Transverse colon (tissue), 4 donors: ENCODE measurements at regions not wholly inside any gene's neighbourhood (a gene's known extent, or its start where the extent isn't known, plus 50 kb on each side); places are given as distances from the start of the nearest gene placed in this dataset.

Experiments used
- DNase-seq: peaks from one replicate; pipeline ENCODE4 v3.0.0-alpha.2; 2019
- H3K27ac ChIP-seq, 4 donors: fragments of 200-600 bp; sonication (generic); 2 replicates each; pipeline ENCODE4 v1.5.1; 2016 to 2018; ENCODE audit warnings: inconsistent platforms in 4 of 4
- H3K27me3 ChIP-seq: fragments of 200-600 bp; sonication (generic); 2 replicates; pipeline ENCODE4 v1.5.1; 2017; ENCODE audit warnings: inconsistent platforms
- H3K36me3 ChIP-seq, 4 donors: fragments of 200-600 bp; sonication (generic); 2 replicates each; pipeline ENCODE4 v1.5.1; 2017 to 2019; ENCODE audit warnings: inconsistent platforms in 4 of 4
- H3K4me1 ChIP-seq, 4 donors: fragments of 200-600 bp; sonication (generic); 2 replicates each; pipeline ENCODE4 v1.5.1; 2017 to 2020; ENCODE audit warnings: inconsistent platforms in 4 of 4
- H3K4me3 ChIP-seq, 4 donors: fragments of 200-600 bp; sonication (generic); 1 replicate in 1 of 4; 2 replicates in 3 of 4; pipeline versions ENCODE4 v1.5.1 to v1.6.1; 2017 to 2019; ENCODE audit warnings: inconsistent platforms in 4 of 4
- H3K9me3 ChIP-seq, 2 donors: fragments of 200-600 bp; sonication (generic); 2 replicates each; pipeline ENCODE4 v1.5.1; 2017 to 2019; ENCODE audit warnings: inconsistent platforms in 2 of 2
- CTCF ChIP-seq, 5 experiments: fragments of 200-600 bp in 3 of 5; fragments of 450-650 bp in 2 of 5; sonication (generic) in 3 of 5; IDR thresholded peaks; 1 replicate in 2 of 5; 2 replicates in 3 of 5; pipeline ENCODE4 v1.5.1; 2016 to 2017; ENCODE audit warnings: antibody characterized with exemption in 5 of 5, inconsistent platforms in 3 of 5, mild to moderate bottlenecking in 2 of 5, moderate library complexity in 1 of 5
- EP300 ChIP-seq: sonication (generic); formaldehyde crosslinking; IDR thresholded peaks from one replicate; pipeline ENCODE4 v1.6.1; 2017; ENCODE audit warnings: antibody characterized with exemption, low read depth
- POLR2A ChIP-seq: fragments of 450-650 bp; IDR thresholded peaks from one replicate; pipeline ENCODE4 v1.6.1; 2016; ENCODE audit warnings: antibody characterized with exemption, mild to moderate bottlenecking, moderate library complexity
- POLR2AphosphoS5 ChIP-seq, 3 donors: sonication (generic); formaldehyde crosslinking; IDR thresholded peaks; one replicate each; pipeline ENCODE4 v1.6.1; 2016; ENCODE audit warnings: antibody characterized with exemption in 3 of 3
- whole genome bisulfite sequencing, 2 donors: methylation state at CpG; one replicate each; pipeline ENCODE4 v1.1.5; 2018; ENCODE audit warnings: low coverage in 1 of 2; 5-methylcytosine and 5-hydroxymethylcytosine counted together
- in situ Hi-C, 4 donors: fragments of 200-750 bp; cut with MboI; loops; one replicate each; pipeline versions ENCODE4 v1.15.0 to v1.15.1; 2017; ENCODE audit warnings: low sequenced_read_pairs in 3 of 4, low pct_ligation_motif_present in 1 of 4, low pct_unique_long_range_greater_than_20kb in 1 of 4
- intact Hi-C: fragments of 100-400 bp; cut with DNase I; formaldehyde crosslinking; loops from one replicate; pipeline ENCODE4 v1.15.1; 2023; ENCODE audit warnings: low total_unique reads

DNA sequence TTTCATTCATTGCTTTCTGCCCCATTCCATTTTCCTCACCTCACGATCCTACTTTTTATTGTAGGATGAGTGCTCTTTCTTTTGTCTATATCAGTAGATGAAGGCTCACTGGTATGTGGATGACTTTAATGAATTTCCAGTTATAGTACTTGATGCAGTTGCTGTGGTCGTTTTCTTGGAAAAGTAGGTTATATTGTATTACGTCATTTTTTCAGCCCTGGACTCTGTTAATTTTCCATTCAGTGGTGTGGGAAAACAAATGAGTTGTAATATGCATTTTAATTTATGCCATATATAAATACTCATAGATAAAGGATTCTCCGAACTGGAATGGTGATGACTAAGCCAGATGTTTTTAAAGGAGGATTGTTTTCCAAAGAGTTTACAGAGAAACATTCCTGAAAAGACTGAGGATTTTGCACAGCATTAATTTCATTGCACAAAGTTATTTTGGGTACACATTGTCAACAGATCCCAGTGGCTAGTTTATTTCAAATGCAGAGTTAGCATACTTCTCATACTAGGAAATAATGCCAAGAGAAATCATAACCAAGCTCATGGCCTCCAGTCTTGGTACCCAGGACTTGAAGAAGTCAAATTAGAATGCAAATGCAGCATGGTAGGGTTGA is 189.7 kb downstream of the PAX3 start:
- H3K27ac ChIP-seq, result no peak overlapping the region
- no peaks in the 10 kb centered on the region for H3K9me3 ChIP-seq
- intact Hi-C loops (no loop called here), in situ Hi-C loops (no loop called here)
- H3K4me1 ChIP-seq, result no peaks in the 10 kb centered on the region
- no peaks in the 10 kb centered on the region for H3K36me3 ChIP-seq
- TF ChIP-seq EP300 (no peak), POLR2AphosphoS5 (IDR thresholded peaks at IDR 0.05) (no peak), CTCF (IDR thresholded peaks at IDR 0.05) (no peak), POLR2A (no peak)
- whole genome bisulfite sequencing, 2 donors, result 52 to 63% methylated on average over 4 of the region's 4 CpGs
- no peaks in the 10 kb centered on the region for H3K27me3 ChIP-seq
- DNase-seq, result no peak
- H3K4me3 ChIP-seq, result no peak overlapping the region

- no peaks in the 10 kb centered on the region for H3K36me3 ChIP-seq
- no peaks in the 10 kb centered on the region for H3K27me3 ChIP-seq
- H3K27ac ChIP-seq, result no peak overlapping the region
- no peaks in the 10 kb centered on the region for H3K4me1 ChIP-seq
- in situ Hi-C loops, result no loop called here
- intact Hi-C loops, result no loop called here
- no peak for DNase-seq
- no peaks in the 10 kb centered on the region for H3K9me3 ChIP-seq
- no peak overlapping the region for H3K4me3 ChIP-seq
- 80 to 84% methylated on average over 1 to 3 of the region's 3 CpGs for WGBS, 2 donors
- TF ChIP-seq POLR2AphosphoS5 (IDR thresholded peaks at IDR 0.05) (no peak), CTCF (IDR thresholded peaks at IDR 0.05) (no peak), POLR2A (no peak), EP300 (no peak)
Measured at GRCh38 chr2:222108497-222108896, 190.3 kb downstream of the PAX3 start.

- intact Hi-C loops (no loop called here), in situ Hi-C loops (no loop called here)
- Histone ChIP-seq H3K36me3 (no peaks in the 10 kb centered on the region), H3K27ac (no peak overlapping the region), H3K4me3 (no peak overlapping the region), H3K27me3 (no peaks in the 10 kb centered on the region), H3K4me1 (no peaks in the 10 kb centered on the region), H3K9me3 (no peaks in the 10 kb centered on the region)
- WGBS, 2 donors, result 85 to 100% methylated on average over 1 of the region's 1 CpG
- TF ChIP-seq EP300, result no peak
- TF ChIP-seq CTCF (IDR thresholded peaks at IDR 0.05), result no peak
- no peak for TF ChIP-seq POLR2A
- no peak for TF ChIP-seq POLR2AphosphoS5 (IDR thresholded peaks at IDR 0.05)
- no peak for DNase-seq
Measured at GRCh38 chr2:222105046-222105445, 193.8 kb downstream of the PAX3 start.

DNA sequence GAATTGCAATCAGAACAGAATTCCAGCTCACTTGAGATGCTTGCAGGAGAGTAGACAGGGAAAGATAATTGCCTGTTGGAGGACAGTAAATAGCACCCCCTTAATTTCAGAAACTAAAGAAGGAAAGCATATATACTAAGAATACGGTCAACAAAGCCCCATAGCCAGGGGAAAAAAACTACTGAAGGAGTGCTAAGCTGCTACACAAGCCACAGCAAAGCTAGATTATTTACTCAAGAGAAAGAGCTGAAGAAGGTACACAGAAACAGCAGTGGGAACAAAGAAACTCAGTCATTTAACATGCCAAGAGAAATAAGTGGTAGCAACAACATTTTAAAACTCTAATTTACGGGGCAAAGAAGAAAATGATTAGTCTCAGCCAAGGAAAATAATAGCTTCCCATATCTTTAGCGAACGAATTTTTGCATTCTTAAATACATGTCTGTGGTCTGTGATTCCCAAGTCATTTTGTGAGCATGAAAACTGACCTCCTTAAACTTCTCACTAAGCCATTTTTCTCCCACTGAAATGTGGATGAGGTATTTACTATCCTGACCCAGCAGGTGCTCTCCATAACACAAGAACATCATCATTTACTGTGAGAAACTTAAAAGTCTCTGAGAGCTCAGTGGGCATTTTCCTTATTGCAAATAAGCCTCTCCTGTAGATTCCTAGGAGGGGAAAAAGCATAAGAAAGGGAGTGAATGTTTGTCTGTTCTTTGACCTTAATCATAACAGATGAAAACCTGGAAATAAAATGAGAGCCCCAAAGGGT is 196.0 kb downstream of the PAX3 start:
- Histone ChIP-seq H3K9me3 (no peaks in the 10 kb centered on the region), H3K4me1 (no peaks in the 10 kb centered on the region), H3K4me3 (no peak overlapping the region), H3K36me3 (no peaks in the 10 kb centered on the region), H3K27me3 (no peaks in the 10 kb centered on the region), H3K27ac (no peak overlapping the region)
- intact Hi-C loops (no loop called here), in situ Hi-C loops (no loop called here)
- WGBS, 2 donors, result 31 to 49% methylated on average over 4 of the region's 4 CpGs
- no peak for TF ChIP-seq POLR2A
- TF ChIP-seq POLR2AphosphoS5 (IDR thresholded peaks at IDR 0.05), result no peak
- TF ChIP-seq EP300, result no peak
- TF ChIP-seq CTCF (IDR thresholded peaks at IDR 0.05), result no peak
- DNase-seq, result no peak
